Keratinocyte (primary cell): ENCODE measurements at regions not wholly inside any gene's neighbourhood (a gene's known extent, or its start where the extent isn't known, plus 50 kb on each side); places are given as distances from the start of the nearest gene placed in this dataset.

Experiments used
- DNase-seq: peaks from one replicate; pipeline ENCODE4 v3.0.0-alpha.2; 2011; ENCODE audit warnings: low read depth, missing footprints, low spot score
- FAIRE-seq: peaks from 2 replicates; lab custom pipeline; 2011; peaks lifted over from hg19 to GRCh38; lab: Jason Lieb, UNC
- H2AFZ ChIP-seq: 2 replicates; pipeline ENCODE4 v1.6.0; 2012; ENCODE audit warnings: low read length, control low read depth, inconsistent platforms; ENCODE audit not compliant: control insufficient read depth
- H3K27ac ChIP-seq: 2 replicates; pipeline ENCODE4 v1.5.1; 2011; ENCODE audit warnings: low read length; ENCODE audit not compliant: control insufficient read depth, insufficient read depth
- H3K27me3 ChIP-seq: 3 replicates; pipeline ENCODE4 v1.6.0; 2011; ENCODE audit warnings: low read length; ENCODE audit not compliant: control insufficient read depth, insufficient read depth; ENCODE audit errors: extremely low read depth
- H3K36me3 ChIP-seq, 2 experiments: 2 replicates in 1 of 2; 3 replicates in 1 of 2; pipeline ENCODE4 v1.5.1; 2011; ENCODE audit warnings: low read length in 2 of 2, mild to moderate bottlenecking in 1 of 2; ENCODE audit not compliant: control insufficient read depth in 2 of 2, insufficient read depth in 2 of 2; ENCODE audit errors: extremely low read depth in 1 of 2
- H3K4me1 ChIP-seq: 3 replicates; pipeline ENCODE4 v1.5.1; 2011; ENCODE audit warnings: low read length; ENCODE audit not compliant: control insufficient read depth, insufficient read depth; ENCODE audit errors: extremely low read depth
- H3K4me2 ChIP-seq: 3 replicates; pipeline ENCODE4 v1.6.0; 2011; ENCODE audit warnings: low read depth, low read length; ENCODE audit not compliant: control insufficient read depth, insufficient read depth; ENCODE audit errors: extremely low read depth
- H3K4me3 ChIP-seq, 3 experiments: fragments of 200-600 bp in 1 of 3; sonication (generic) in 1 of 3; 2 replicates in 2 of 3; 3 replicates in 1 of 3; pipeline ENCODE4 v1.5.1; 2011 to 2016; ENCODE audit warnings: low read length in 3 of 3, mild to moderate bottlenecking in 3 of 3, control low read depth in 2 of 3, inconsistent platforms in 1 of 3, low read depth in 1 of 3, mixed read lengths in 1 of 3, mixed run types in 1 of 3, moderate library complexity in 1 of 3; ENCODE audit not compliant: control insufficient read depth in 2 of 3, insufficient read depth in 2 of 3; ENCODE audit errors: extremely low read depth in 1 of 3
- H3K79me2 ChIP-seq: 2 replicates; pipeline ENCODE4 v1.6.0; 2012; ENCODE audit warnings: low read length; ENCODE audit not compliant: control insufficient read depth, insufficient read depth
- H3K9ac ChIP-seq: 3 replicates; pipeline ENCODE4 v1.6.0; 2011; ENCODE audit warnings: low read length; ENCODE audit not compliant: control insufficient read depth, insufficient read depth; ENCODE audit errors: extremely low read depth
- H3K9me1 ChIP-seq: 3 replicates; pipeline ENCODE4 v1.6.0; 2011; ENCODE audit warnings: low read length; ENCODE audit not compliant: control insufficient read depth, insufficient read depth; ENCODE audit errors: extremely low read depth
- H3K9me3 ChIP-seq: 2 replicates; pipeline ENCODE4 v1.5.1; 2012; ENCODE audit warnings: low read depth, low read length; ENCODE audit not compliant: control insufficient read depth
- H4K20me1 ChIP-seq: 3 replicates; pipeline ENCODE4 v1.6.0; 2011; ENCODE audit warnings: low read length; ENCODE audit not compliant: control insufficient read depth, insufficient read depth; ENCODE audit errors: extremely low read depth
- EZH2 ChIP-seq: IDR thresholded peaks from one replicate; pipeline ENCODE4 v1.6.1; 2012; ENCODE audit warnings: inconsistent platforms, mild to moderate bottlenecking, low read length, moderate library complexity
- dilution Hi-C: fragments of 300-500 bp; cut with MboI; formaldehyde crosslinking; loops from one replicate; pipeline ENCODE4 v1.7.0; 2020; ENCODE audit warnings: low sequenced_read_pairs; ENCODE audit not compliant: extremely low pct_ligation_motif_present
- TF ChIP-seq, protein P1 (sequence below), 3 experiments: IDR thresholded peaks in 1 of 3; conservative IDR thresholded peaks in 1 of 3; optimal IDR thresholded peaks in 1 of 3; 2 replicates in 2 of 3; 3 replicates in 1 of 3; pipeline versions ENCODE3 to v1.5.1; 2011; ENCODE audit warnings: low read length in 3 of 3, mild to moderate bottlenecking in 3 of 3, moderate library complexity in 2 of 3, control low read depth in 1 of 3, inconsistent platforms in 1 of 3; ENCODE audit not compliant: insufficient read depth in 2 of 3; ENCODE audit errors: extremely low read depth in 1 of 3

DNA sequence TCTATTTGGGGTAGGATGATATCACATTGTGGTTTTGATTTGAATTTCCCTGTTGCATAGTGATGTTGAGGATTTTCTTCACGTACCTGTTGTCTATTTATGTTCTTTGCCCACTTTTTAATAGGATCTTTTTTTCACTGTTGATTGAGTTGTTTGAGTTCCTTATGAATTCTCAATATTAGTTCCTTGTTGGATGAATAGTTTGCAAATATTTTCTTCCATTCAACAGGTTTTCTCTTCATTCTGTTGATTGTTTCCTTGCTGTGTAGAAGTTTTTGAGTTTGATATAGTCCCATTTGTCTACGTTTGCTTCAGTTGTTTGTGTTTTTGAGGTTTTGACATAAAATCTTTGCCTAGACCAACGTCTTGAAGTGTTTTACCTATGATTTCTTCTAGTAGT, 369.5 kb upstream of the CAMK1G start:
- FAIRE-seq (no peak), DNase-seq (no peak)
- Histone ChIP-seq H3K4me3 (no peak overlapping the region), H3K27me3 (no peaks in the 10 kb centered on the region), H3K27ac (no peak overlapping the region), H4K20me1 (no peaks in the 10 kb centered on the region), H3K36me3 (no peaks in the 10 kb centered on the region), H3K9me1 (no peaks in the 10 kb centered on the region), H3K9ac (no peak overlapping the region), H3K4me2 (no peak overlapping the region), H3K9me3 (no peaks in the 10 kb centered on the region), H2AFZ (no peak overlapping the region), H3K79me2 (no peaks in the 10 kb centered on the region), H3K4me1 (peaks cover 5% of the 10 kb centered on the region)
- no peak for TF ChIP-seq EZH2
- TF ChIP-seq, protein P1, sequence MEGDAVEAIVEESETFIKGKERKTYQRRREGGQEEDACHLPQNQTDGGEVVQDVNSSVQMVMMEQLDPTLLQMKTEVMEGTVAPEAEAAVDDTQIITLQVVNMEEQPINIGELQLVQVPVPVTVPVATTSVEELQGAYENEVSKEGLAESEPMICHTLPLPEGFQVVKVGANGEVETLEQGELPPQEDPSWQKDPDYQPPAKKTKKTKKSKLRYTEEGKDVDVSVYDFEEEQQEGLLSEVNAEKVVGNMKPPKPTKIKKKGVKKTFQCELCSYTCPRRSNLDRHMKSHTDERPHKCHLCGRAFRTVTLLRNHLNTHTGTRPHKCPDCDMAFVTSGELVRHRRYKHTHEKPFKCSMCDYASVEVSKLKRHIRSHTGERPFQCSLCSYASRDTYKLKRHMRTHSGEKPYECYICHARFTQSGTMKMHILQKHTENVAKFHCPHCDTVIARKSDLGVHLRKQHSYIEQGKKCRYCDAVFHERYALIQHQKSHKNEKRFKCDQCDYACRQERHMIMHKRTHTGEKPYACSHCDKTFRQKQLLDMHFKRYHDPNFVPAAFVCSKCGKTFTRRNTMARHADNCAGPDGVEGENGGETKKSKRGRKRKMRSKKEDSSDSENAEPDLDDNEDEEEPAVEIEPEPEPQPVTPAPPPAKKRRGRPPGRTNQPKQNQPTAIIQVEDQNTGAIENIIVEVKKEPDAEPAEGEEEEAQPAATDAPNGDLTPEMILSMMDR (optimal IDR thresholded peaks at IDR 0.05 in 1 of 3, IDR thresholded peaks at IDR 0.05 in 1 of 3, conservative IDR thresholded peaks at IDR 0.05 in 1 of 3; ENCODE audit: extremely low read depth in 1 of 3, insufficient read depth in 2 of 3, low read length in 3 of 3): no peak
- dilution Hi-C loops: no loop called here

DNA sequence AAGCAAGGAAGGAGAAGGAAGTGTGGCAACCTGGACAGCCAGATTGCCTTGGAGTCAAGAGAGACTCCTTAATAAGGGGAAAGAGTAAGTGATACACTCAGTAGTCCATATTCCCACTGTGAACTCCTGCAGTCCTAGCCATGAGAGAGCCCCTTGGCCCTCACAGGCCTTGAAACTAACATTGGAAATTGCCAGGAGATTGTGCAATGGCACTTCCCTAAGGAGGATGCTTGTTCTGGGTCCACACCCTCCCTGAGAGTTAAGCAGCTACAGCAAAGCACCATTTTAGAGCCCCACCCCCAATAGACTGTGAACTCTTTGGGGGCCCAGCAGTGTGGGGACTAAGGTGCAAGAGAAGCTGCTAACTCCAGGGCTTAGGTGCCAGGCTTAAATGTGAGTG, 367.7 kb upstream of the CAMK1G start:
- no peaks in the 10 kb centered on the region for H4K20me1 ChIP-seq
- H3K9me3 ChIP-seq: no peaks in the 10 kb centered on the region
- no peak overlapping the region for H3K4me3 ChIP-seq
- dilution Hi-C loops: no loop called here
- DNase-seq (no peak), FAIRE-seq (no peak)
- no peak overlapping the region for H3K9ac ChIP-seq
- no peaks in the 10 kb centered on the region for H3K79me2 ChIP-seq
- no peak overlapping the region for H2AFZ ChIP-seq
- no peak overlapping the region for H3K27ac ChIP-seq
- no peaks in the 10 kb centered on the region for H3K36me3 ChIP-seq
- H3K4me1 ChIP-seq: peaks cover 16% of the 10 kb centered on the region
- H3K27me3 ChIP-seq: no peaks in the 10 kb centered on the region
- H3K9me1 ChIP-seq: no peaks in the 10 kb centered on the region
- H3K4me2 ChIP-seq: no peak overlapping the region
- TF ChIP-seq, protein P1 (optimal IDR thresholded peaks at IDR 0.05 in 1 of 3, IDR thresholded peaks at IDR 0.05 in 1 of 3, conservative IDR thresholded peaks at IDR 0.05 in 1 of 3; ENCODE audit: extremely low read depth in 1 of 3, insufficient read depth in 2 of 3, low read length in 3 of 3): no peak
- TF ChIP-seq EZH2: no peak
